22Rv1 (cell line): ENCODE measurements at regions not wholly inside any gene's neighbourhood (a gene's known extent, or its start where the extent isn't known, plus 50 kb on each side); places are given as distances from the start of the nearest gene placed in this dataset.

Experiments
- ZFX ChIP-seq: fragments of 450-650 bp; IDR thresholded peaks from 2 replicates; pipeline ENCODE4 v1.6.1; 2017; ENCODE audit warnings: antibody characterized with exemption, borderline replicate concordance
- TF ChIP-seq, protein P1 (sequence below): fragments of 450-650 bp; IDR thresholded peaks from 2 replicates; pipeline ENCODE4 v1.5.1; 2017; ENCODE audit warnings: mild to moderate bottlenecking

DNA sequence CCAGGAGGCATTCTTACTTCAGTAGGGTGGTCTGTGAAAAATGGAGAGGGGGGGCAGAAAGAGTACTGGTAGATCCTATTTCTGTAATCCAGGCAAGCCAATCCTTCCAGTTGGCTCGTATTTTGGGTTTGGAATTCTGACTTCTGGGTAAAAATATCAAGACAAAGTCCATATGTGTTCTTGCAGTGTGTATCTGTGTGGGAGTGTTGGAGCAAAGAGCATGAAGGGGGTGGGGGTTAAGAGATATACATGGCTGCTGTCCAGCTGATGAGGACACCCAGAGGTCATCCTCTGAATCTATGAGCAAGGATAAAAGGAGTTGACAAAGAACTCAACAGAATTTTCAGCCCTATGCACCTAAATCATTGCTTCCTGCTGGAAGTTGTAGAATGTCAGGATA, 375.8 kb upstream of the PIK3C3 start:
- TF ChIP-seq, protein P1, sequence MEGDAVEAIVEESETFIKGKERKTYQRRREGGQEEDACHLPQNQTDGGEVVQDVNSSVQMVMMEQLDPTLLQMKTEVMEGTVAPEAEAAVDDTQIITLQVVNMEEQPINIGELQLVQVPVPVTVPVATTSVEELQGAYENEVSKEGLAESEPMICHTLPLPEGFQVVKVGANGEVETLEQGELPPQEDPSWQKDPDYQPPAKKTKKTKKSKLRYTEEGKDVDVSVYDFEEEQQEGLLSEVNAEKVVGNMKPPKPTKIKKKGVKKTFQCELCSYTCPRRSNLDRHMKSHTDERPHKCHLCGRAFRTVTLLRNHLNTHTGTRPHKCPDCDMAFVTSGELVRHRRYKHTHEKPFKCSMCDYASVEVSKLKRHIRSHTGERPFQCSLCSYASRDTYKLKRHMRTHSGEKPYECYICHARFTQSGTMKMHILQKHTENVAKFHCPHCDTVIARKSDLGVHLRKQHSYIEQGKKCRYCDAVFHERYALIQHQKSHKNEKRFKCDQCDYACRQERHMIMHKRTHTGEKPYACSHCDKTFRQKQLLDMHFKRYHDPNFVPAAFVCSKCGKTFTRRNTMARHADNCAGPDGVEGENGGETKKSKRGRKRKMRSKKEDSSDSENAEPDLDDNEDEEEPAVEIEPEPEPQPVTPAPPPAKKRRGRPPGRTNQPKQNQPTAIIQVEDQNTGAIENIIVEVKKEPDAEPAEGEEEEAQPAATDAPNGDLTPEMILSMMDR: no peak
- no peak for TF ChIP-seq ZFX
